Left renal cortex interstitium (tissue), 4 donors: ENCODE measurements at regions not wholly inside any gene's neighbourhood (a gene's known extent, or its start where the extent isn't known, plus 50 kb on each side); places are given as distances from the start of the nearest gene placed in this dataset.
A peak's percentile ranks its signal among the peaks of the same experiment; 100 is the strongest.
"Not testable (repeated sequence)": the region's sequence is repeated elsewhere in the genome, so short reads cannot be mapped to it uniquely, and the experiment has no call there.

ENCODE experiments used
- DNase-seq, 4 donors: peaks; one replicate each; pipeline ENCODE4 v3.0.0-alpha.2; 2013; ENCODE audit warnings: low read depth in 4 of 4, low spot score in 2 of 4, missing footprints in 1 of 4

DNA sequence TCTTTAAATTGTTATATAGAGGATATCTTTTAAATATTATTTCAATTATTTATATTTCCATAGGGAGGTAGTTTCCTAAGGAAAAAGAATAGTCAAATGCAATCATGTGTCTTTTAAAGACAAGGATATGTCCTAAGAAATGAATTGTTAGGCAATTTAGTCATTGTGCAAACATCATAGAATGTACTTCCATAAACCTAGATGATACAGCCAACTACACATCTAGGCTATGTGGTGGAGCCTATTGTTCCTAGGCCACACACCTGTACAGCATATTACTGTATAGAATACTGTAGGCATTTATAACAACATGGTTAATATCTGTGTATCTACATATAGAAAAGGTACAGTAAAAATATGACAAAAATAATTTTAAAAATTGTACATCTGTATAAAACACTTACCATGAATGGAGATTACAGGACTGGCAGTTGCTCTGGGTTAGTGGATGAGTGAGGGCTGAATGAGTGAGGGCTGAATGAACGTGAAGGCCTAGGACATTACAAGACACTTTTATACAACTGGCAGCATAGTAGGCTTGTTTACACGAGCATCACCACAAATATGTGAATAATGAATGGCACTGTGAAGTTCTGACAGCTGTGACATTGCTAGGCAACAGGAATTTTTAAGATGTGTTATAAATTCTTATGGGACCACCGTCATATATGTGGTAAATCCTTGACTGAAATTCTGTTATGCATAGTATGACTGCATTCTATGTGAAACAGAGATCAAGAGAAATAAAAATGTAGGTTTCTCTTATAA, 1879.0 kb upstream of the RAG2 start:
- DNase-seq = no peak

DNA sequence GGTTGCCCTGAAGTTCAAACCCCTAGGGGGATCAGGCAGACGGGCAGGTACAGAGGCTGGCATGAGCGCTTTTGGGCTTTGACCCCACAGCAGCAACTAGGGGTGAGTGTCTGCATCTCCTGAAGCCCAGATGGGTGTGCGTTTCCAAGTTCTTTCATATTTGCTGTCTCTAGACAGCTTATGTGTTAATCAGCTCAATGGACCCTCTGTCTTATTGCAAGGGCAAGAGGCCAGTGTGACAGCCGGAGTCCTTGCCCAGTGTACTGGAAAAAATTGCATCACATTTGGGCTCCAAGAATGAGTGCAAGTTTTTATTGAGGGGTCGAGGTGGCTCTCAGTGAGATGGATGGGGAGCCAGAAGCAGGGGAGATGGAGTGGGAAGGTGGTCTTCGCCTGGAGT, 1863.7 kb upstream of the RAG2 start:
- no peak for DNase-seq

DNA sequence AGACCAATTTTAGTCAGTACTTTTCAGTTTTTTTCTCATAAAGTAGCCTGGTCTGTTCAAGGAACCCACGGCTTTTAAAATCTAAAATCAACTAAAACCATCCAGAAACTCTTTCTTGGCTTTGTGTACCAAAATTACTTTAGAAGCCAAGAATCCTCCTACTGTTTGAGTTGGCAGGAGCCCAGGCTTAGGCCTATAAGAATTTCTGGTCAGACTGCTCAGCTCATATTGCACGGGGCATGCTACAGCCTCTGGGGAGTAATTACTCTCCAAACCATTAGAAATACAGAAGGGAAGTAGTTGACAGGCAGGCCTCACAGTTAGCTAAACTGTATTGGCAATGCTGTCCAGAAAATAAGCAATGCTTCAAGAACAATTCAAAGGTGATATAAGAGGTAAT, 1862.9 kb upstream of the RAG2 start:
- DNase-seq = peak; percentile 46 to 64 (median 57)

DNA sequence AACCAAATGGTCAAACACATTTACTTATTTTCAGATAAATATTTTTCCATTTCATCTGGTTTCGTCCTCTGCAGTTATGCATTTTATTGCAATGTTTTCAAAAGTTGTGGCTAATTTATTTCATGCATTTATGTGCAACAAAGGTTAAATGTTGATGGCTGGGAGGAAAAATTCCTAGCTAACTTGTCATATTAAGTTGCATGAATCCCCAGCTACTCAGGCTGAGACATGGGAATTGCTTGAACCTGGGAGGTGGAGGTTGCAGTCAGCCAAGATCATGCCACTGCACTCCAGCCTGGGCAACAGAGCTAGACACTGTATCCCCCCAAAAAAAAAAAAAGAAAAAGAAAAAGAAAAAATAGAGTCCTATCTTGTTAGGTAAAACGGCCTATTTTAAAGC, 1862.4 kb upstream of the RAG2 start:
- no peak for DNase-seq

DNA sequence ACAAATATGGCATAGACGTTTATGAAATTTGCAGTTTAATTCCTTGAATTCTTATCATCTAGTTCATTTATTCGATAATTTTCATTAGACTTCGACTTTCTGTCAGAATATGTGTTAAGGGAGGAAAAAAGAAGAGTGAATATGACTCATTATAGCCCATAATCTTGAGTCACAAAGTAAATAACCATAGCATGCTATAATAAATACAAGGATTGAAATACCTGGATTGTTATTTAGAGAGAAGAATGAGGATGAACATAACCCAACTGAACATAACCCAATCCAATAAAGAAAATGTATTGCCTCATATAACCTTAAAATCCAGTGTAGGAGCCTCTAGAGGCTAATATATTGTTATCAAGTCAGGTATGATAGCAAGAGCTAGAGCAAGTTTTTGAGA, 1858.3 kb upstream of the RAG2 start:
- no peak for DNase-seq

DNA sequence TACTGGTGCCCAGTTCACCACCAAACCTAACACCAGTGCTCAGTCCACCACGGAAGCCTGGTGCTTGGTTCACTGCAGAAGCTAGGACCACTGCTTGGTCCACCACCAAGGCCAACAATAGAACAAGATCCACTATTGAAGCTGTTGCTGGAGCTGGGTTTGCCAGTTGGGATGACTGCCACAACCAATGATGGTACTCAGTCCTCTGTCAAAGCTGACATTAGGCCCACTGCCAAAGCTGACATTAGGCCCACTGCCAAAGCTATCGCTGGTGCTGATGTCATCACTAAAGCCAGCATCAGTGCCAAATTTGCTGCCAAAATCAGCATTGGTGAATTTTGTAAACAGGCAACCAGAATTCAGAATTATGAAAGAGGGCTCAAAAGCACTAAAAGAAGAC, 1850.2 kb upstream of the RAG2 start:
- no peak for DNase-seq

DNA sequence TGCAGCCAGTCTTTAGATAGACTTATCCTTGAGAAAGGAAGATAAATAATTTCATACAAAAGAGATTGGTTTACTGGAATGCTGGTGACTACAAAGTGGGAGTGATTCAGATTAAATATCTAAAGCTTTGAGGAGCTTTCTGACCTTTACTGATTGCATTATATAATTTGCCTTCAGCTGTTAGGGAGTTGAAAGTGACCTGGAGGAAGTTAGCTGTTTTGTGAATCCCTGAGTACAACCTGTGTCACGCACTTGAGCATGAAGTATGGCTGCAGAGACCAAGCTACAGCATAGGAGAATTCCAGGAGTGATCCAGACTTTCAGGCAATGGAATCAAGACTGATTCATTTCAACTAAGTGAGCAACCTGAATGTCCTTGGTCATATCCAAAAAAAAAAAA, 1848.3 kb upstream of the RAG2 start:
- DNase-seq = no peak

DNA sequence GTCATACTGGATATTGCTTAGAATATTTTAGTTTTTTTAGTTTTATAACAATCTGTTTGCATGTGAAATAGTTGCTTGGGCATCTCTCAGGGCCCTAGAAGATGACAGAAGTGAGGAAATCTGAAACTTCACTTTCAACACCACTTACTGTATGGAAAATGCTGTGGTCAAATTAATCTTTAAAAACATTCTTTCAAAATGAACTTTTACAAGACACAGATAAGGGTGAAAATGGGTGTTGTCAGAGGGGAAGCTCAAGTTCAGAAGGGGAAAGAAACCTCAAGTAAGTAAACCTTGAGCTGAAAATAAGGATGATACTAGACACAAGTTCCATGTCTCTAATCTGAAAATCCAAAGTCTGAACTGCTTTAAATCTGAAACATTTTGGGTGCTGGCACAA, 1840.1 kb upstream of the RAG2 start:
- no peak for DNase-seq

DNA sequence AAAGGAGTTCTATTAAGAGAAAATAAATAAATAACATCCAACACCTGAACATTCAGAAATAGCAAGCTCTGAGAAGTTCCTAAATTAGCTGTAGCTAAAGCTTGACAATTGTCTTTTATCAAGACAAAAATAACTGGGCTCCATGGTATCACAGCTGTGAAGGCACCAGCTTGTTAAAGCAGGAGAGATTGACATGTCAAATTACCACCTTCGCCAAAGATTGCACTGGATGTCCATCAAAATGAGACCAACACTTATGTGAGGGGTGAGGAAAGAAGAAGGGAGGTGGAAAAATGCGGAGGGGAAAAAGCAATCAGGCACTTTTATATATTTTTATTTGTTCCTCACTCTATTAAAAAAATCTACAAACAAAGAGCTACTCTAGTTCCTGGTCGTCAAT, 1827.5 kb upstream of the RAG2 start:
- no peak for DNase-seq

DNA sequence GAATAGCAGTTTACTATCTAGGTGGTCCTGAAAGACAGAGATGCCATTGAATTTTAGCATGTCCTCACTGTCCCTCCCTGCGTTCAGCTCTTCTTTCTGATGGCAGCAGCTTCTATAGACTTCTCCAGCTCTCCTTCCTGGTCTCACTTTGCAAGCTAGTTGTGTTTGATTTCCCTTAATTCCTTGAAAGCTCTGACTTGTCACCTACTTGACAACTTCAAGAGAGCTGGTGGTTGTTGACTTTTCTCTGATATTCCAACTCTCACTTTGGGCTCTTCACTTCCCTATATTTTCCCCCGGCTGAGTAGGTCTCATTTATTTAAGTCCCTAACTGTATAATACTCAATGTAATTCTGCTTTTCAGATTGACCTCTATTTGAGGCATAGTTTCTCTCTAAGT, 1825.0 kb upstream of the RAG2 start:
- DNase-seq = no peak

DNA sequence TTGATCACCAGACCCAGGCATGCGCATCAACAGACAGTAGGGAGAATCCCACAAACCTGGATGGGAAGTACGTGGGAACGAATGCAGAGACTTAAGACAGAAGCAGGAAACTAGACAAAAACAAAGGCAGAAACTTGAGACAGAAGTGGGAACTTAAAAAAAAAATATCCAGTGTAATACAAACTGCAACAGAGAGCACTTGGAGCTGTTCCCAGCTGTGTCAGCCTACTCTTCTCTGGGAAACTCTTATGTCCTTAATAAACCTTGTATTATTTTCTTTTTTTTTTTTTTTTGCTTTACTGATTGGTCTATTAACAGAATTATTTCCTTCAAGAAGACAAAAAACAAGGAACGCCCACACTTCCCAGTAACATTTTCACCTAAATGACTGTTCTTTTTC, 1818.1 kb upstream of the RAG2 start:
- peak in 2 of 4 donors; percentile 2 to 4 for DNase-seq

DNA sequence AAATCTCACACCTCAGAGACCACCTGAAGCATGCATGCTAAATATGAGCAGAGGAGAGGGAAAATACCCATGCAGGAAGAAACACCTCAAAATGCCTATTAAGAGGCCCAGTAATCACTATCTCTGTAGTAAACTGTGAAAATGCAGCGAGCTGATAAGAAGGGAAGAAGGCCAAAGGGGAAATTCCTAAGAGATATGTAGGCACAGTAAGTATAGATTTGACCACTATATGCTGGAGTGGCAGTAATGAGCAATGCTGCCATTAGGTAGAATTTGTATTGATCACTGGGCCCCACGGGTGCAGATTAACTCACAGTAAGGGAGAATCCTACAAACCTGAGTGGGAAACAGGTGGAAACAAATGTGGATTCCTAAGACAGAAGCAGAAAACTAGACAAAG, 1813.1 kb upstream of the RAG2 start:
- no peak for DNase-seq

DNA sequence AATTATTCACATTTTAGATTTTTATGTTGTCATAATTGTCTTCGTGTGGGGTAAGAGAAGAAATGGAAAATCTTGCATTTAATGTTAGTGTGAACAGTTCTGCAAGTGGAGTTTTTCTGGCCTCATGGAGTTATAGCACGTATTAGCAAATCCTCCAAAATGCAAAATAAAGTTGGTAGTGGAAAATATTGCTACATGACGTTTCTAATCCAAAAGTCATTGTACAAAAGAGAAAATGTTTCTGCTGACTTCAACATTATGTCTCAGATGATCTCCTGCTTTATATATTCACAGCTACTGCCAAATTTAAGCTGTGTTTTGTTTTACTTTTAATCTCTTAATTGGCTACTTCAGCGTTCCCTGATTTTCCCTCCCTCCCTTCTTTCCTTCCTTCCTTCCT, 1804.0 kb upstream of the RAG2 start:
- DNase-seq = no peak

DNA sequence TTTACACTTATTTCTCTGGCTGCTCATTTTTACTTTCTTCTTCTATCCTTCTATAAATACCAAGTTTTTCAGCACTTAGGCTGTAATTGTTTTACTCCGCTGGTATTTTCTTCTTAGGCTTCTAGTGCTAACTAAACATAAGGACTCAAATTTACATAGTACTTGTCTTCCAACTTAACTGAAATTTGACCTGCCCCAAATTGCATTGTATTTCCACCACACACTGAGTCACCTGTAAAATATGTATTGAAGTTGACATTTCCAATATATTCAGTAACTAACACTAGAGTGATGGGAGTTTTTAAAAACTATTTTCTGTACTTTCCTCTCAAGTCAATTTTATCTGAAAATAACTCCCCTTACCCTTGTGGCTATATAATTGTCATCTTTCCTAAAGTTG, 1794.1 kb upstream of the RAG2 start:
- no peak for DNase-seq

DNA sequence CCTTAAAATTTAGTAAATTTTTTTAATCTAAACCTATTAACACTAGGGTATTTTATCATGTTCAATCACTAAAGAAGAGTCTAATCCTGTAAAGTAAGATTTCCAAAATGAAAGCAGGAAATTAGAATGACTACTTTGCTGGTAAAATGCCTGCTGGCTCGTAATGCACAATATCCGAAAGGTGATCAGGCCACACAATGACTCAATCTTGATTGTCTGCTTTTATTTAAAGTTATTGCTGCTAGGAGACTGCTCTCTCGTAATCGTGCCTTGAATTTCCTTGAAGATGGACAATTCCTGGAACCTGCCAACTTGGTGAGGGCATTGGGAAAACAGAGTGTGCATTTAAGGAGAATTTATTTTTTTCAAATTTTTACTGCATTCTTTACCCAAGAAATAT, 1786.5 kb upstream of the RAG2 start:
- DNase-seq = no peak

DNA sequence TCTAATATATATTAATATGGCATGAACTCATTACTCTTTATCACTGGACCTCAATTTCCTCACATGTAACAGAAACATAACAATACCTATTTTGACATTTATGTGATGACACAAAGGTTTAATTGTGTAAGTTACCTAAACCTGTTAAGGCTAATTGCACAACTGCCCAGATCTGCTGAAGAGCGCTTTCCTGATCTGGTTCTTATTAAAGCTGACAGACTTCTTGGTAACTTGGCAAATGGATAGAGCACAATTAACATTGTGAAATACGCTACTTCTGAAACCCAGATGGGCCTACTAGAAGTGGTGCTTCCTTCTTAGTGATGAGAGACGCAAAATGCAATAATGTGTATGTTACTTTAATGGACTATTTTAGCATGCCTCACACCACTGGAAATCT, 1767.2 kb upstream of the RAG2 start:
- no peak for DNase-seq

DNA sequence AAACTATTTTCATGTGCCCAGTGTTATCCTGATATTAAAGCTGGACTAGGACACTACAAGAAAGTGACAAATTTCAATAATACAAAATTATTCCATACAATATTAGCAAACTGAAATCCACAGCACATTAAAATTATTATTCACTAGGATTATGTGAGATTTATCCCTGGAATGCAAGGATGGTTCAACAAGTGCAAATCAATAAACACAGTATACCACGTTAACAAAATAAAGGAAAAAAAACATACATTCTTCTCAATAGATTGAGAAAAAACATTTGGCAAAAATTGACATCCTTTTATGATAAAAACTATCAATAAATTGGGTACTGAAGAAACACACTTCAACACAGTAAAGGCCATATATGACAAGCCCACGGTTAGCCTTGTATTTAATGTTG, 1758.2 kb upstream of the RAG2 start:
- no peak for DNase-seq

DNA sequence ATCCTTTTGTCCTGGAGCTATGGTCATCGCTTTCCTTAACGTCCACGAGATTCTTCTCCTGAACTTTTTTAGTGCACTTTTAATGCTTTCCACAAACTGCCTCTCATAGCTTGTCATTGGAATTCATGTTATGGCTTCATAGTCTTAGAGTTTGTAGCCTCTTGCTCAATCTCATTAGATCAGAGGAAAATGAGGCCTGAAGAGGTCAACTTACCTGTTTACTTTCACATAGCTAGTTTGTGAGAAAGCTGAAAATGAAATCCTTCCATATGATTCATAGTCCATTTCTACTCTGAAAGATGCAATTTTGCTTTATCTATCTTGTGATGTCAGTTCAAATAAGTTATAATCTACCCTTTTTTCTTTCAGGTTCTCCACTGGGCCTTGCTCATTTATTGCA, 1747.2 kb upstream of the RAG2 start:
- DNase-seq = no peak

DNA sequence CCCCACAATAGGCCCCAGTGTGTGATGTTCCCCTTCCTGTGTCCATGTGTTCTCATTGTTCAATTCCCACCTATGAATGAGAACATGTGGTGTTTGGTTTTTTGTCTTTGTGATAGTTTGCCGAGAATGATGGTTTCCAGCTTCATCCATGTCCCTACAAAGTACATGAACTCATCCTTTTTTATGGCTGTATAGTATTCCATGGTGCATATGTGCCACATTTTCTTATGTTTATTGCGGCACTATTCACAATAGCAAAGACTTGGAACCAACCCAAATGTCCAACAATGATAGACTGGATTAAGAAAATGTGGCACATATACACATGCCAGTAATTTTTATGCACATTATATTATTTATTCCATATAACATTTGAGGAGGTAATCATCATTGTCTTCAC, 1743.6 kb upstream of the RAG2 start:
- DNase-seq = not testable (repeated sequence)

DNA sequence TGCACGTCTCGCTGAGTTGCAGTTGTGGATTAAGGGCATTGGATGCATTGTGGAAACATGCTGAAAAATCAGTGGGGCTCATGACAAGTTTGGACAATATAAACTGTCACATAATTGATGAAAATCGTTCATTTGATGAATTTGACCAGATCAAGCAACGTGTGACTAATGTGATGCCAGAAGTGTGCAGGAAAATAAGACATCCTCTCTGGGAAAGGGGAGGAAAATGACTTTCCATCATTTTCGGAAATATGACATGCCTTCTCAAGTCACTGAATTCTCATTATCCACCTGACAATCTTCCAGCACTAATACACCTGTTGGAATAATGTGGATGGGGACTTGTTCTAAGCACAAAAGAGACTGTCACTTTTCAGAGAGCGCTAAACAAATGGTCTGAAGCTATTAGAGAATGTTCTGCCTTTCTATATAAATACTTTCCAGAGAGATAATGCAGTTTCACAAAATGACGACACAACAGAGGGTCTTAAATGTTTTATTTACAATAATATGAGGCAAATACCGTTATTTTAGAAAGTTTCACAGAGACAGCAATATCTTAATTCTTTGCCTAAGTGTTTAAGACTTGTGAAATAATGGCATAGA, 1741.9 kb upstream of the RAG2 start:
- no peak for DNase-seq

DNA sequence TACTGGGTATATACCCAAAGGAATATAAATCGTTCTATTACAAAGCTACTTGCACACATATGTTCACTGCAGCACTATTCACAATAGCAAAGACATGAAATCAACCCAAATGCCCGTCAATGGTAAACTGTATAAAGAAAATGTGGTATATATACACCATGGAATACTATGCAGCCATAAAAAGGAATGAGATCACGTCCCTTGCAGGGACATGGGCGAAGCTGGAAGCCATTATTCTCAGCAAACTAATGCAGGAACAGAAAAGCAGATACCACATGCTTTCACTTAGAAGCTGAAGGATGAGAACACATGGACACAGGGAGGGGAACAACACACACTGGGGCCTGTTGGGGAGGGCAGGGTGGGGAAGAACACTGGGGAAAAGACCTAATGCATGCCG, 1740.0 kb upstream of the RAG2 start:
- DNase-seq = not testable (repeated sequence)

DNA sequence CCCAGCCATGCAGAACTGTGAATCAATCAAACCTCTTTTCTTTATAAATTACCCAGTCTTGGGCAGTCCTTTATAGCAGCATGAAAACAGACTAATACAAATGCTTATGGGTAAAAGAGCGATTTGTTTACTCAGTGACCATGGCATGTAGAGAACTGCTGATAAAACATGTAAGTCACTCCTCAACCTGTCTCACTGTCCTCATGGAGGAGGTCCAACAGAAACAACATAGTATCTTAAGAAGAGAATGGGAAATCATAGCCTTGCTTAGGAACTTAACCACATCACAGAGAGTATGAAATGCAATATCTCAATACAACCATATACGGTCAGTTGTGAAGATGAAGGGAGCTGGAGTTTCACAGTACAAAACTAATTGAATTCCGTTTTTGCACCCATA, 1734.0 kb upstream of the RAG2 start:
- no peak for DNase-seq

DNA sequence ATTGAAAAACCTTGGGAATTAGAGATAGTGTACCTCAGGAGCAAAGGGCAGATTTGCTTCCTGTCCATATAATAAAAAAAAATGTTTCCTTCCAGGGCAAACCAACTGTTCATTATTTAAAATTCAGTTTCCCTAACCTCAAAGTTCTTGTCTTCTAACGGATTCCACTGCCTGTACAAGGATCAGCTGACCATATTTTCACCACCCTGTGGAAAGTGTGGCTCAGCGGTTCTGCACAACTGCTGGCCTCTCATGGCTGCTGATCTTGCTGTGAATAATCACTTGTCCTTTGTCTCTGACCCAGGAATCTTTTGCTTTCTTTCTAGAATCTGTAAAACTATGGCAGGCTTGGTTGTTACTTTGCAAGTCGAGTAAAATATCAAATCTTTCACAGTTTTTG, 1732.5 kb upstream of the RAG2 start:
- no peak for DNase-seq
